Fibroblast of skin of back (primary cell): ENCODE measurements at regions not wholly inside any gene's neighbourhood (a gene's known extent, or its start where the extent isn't known, plus 50 kb on each side); places are given as distances from the start of the nearest gene placed in this dataset.
A peak's percentile ranks its signal among the peaks of the same experiment; 100 is the strongest.
"Not testable (repeated sequence)": the region's sequence is repeated elsewhere in the genome, so short reads cannot be mapped to it uniquely, and the experiment has no call there.

ENCODE experiments used
- DNase-seq: peaks from one replicate; pipeline ENCODE4 v3.0.0-alpha.2; 2013

- DNase-seq = peak; percentile 77
These were observed 124.4 kb upstream of the KRR1 start for GRCh38 chr12:75635606-75636444.

- DNase-seq = no peak
These were observed 123.1 kb upstream of the KRR1 start for GRCh38 chr12:75634244-75635222.

- DNase-seq = no peak
These were observed 122.4 kb upstream of the KRR1 start for GRCh38 chr12:75633789-75634188.

DNA sequence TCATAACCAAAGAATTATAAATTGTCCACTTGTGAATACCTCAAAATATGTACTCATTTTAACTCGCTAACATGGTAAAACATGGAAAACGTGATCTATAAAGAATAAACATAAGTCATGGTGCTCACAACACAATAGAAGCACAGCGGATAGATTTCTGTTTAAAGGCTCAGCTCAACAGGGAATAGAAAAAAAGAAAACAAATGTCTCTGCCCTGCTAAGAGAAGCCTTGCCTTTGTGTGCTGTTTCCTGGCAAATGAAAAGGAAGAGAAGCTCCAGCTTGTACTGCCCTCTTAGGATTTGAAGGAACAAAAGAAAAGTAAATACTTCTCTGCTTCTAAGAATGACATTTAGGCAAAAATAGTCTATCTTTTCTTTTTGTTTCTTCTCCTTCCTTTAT lies 121.0 kb upstream of the KRR1 start:
- peak; percentile 17 for DNase-seq

GRCh38 chr12:75631831-75632230 lies 120.4 kb upstream of the KRR1 start:
- DNase-seq = no peak

DNA sequence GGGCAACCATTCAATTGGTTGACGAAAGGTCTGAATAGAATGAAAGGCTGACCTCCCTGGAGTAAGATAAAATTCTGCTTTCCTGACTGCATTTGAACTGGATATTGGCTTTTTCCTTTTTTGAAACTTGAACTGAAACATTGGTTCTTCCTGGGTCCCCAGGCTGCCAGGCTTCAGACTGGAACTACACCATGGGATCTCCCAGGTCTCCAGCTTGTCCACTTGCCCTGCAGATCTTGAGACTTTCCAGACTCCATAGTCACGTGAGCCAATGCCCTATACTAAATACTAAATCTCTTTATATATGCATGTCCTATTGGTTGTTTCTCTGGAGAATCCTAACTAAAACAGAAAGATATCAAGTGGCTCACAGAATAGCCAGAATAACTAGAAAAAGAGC lies 118.7 kb upstream of the KRR1 start:
- no peak for DNase-seq

DNA sequence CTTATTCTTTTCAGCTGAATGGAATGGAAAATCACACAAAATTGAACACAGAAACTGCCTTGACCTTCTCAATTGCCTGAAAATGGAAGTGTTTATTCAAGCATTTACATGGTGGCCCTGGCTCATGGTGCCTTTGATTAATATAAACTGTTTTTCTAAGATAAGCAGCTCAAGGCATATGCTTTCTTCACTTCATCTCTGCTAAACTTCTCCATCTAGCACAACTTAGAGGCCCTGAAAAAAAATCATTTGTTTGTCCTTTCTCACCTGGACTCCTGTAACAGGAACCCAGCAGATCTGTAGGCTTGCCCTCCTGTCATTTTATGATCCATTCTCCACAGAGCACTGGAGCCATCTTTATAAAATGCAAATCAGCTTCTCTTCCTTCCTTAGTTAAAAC lies 117.5 kb upstream of the KRR1 start:
- no peak for DNase-seq

GRCh38 chr12:75628511-75628910 lies 117.1 kb upstream of the KRR1 start:
- DNase-seq = no peak

DNA sequence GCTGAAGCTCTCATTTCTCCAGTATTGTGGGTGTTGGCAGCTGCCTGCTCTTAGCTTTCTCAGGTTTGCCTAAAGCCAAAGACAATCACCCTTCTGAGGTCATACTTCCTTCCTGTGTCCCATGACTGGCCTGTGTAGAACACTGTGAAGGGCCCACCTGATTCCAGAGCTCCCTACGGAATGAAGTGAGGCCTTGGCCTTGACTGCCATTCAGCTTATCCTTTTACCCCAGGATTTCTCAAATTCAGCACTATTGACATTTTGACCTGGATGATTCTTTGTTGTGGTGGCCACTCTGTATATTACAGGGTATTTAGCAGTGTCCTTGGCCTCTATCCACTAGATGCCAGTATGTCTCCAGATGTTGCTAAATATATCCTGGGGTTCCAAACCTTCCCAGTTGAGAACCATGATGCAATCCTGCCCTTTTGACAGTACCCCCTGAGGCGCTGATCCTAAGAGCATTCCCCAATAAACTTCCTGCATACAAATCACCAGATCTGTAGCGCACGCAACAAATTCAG lies 112.3 kb upstream of the KRR1 start:
- peak; percentile 46 for DNase-seq

DNA sequence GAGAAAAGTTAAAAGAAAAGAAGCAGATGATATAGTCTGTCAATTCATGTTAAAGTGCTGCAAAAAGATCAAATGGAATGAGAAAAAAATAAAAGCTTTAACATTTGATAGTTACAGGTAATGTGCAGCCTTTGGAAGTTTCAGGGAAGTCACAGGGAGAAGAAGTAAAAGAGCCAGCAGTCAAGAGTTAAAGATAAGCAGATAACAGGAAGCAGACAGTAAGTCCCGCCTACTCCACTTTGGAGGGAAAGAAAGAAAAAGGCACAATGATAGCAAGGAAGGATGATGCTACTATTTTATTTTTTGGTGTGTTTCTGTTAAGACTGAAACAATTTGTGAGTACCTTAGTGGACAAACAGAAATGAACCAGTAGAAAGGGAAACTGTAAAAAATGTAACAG lies 111.1 kb upstream of the KRR1 start:
- no peak for DNase-seq

- not testable (repeated sequence) for DNase-seq
These were observed 103.0 kb upstream of the KRR1 start for GRCh38 chr12:75614396-75614795.

- DNase-seq = peak; percentile 27
These were observed 102.6 kb upstream of the KRR1 start for GRCh38 chr12:75613981-75614380.

DNA sequence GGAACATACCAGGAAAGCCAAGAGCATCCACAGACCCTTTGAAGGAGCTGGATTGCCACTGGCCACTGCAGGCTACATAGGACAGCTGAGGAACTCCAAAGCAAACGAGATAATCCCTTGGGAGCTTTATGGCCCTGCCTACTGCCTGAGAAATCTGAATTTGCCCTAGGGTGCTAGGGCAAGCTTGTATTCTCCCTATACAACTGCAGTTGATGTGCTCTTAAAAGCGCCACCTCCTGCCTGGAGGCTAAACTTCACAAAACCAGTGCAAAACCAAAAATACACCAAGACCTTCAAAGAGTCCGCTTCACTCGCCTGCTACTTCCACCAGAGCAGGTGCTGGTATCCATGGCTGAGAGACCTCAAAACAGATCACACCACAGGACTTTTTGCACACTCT lies 99.6 kb upstream of the KRR1 start:
- no peak for DNase-seq

GRCh38 chr12:75606956-75607355 lies 95.5 kb upstream of the KRR1 start:
- DNase-seq = no peak

DNA sequence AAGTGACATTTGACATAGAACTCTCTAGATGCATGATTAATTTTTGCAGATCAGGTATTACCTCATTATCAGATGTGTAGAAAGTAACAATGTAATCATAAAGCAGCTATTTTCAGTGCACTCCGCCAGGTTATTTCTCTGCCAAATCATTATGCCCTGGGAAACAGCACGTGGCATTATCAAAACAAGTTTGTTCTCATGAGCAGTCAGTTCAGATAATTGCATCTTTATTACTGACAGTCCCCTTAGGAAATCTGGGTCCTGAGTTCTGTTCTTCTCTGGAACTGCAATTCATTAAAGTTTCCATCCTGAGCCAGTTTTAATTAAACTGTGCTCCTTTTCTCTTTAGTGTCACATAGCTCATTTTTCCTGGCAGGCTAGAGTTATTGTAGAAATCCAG lies 94.7 kb upstream of the KRR1 start:
- DNase-seq = no peak

- peak; percentile 49 for DNase-seq
These were observed 92.1 kb upstream of the KRR1 start for GRCh38 chr12:75603475-75603874.

DNA sequence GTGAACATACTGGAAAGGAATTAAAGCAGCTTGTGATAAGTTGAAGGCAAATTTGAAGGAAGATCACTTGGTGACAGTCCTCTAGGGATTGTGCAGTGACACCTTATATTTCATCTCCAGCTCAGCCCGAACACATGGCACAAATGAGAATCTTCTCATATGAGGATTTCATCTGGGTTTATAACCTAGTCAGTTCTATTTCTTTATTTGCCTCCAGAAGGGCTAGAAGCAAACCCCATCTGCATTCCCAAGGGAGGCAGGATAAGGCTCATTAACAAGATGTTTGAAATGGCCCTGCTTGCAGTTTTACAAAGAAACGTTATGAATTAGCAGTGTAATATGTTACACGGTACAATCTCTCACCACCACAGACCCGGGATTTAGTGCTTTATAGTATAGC lies 90.7 kb upstream of the KRR1 start:
- peak; percentile 15 for DNase-seq

DNA sequence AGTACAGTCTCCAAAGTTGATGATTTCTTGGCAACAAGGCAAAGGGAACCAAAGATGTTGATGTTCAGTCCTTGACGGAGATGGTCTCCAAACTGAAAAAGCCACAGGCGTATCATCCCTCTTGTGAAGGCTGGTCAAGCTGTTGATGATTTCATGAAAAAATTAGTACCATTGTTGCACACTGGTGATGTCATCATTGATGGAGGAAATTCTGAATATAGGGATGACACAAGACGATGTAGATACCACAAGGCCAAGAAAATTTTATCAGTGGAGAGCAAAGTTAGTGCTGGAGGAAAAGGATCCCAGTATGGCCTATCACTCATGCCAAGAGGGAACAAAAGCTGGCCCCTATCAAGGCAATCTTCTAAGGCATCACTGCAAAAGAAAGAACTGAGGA lies 88.7 kb upstream of the KRR1 start:
- no peak for DNase-seq

DNA sequence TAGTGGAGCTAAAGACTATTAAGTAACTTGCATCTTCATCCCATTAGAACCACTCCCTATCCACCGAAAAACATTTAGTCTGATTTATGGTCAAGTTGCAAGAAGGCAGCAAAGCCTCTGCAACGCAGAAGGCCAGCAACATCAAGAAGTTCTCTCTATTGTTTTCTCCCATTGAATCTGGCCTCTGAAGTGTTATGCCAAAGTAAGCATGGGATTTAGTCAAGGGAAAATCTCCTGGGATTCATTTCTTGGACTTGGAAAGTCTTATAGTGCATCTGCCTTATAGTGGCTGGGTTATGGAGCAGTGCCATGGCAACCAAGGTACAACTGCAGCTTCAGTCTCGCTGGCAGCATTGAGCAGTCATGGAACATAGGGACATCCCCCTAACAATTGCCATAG lies 87.7 kb upstream of the KRR1 start:
- DNase-seq = peak; percentile 32

DNA sequence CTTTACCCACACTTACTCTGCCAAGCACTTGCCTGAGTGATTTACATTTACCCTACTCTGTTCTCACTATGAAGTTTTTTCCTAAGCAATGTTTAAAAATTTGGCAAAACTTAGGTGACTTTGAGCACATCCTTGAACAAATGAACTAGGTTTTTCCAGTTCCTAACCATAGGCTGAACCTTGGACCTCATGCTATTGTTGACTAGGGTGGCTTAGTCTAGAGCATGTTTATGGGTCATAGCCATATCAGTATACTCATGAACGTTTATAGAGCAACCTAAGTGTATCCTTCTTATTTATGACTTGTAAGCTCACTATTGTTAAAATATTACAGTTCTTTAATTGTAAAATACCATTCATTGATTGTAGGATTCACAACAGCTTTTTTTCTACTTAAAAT lies 85.0 kb upstream of the KRR1 start:
- no peak for DNase-seq

DNA sequence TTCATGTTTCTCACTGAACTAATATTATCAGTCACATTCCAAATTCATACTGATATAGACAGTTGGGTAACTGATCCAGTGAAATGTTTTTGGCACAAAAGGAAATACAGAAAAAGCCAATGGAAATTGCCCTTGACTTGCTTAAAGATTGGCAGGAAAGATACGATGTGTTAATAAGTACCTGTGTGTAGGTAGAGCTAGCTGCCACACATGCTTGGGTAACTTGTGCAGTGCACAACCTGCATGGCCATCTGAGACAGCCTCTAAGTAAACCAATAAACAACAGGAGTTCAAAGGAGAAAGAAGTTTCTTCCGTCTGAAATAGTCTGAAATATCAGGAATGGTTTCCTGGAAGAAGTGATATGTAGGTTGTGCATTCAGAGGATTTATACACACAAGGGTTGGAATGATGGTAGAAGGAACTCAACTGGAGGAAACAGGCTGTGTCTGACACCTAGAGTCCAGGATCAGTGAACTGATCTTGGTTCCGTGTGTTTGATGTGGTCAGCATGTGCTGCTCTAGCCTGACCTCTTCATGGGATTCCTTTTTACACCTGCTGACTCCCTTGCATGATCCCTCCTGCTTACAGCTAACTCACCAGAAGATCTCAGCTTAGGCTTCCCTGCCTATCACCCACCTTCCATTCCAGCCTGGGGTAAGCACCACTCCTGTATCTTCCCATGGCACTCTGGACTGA lies 81.4 kb upstream of the KRR1 start:
- no peak for DNase-seq

- DNase-seq = no peak
These were observed 80.7 kb upstream of the KRR1 start for GRCh38 chr12:75592086-75592485.

GRCh38 chr12:75591628-75592027 lies 80.2 kb upstream of the KRR1 start:
- no peak for DNase-seq
